WTC11 (cell line): ENCODE measurements at regions not wholly inside any gene's neighbourhood (a gene's known extent, or its start where the extent isn't known, plus 50 kb on each side); places are given as distances from the start of the nearest gene placed in this dataset.

Source experiments
- AR ChIP-seq: fragments of 250-450 bp; sonication (Bioruptor Pico); IDR thresholded peaks from 2 replicates; pipeline ENCODE4 v1.9.0; 2021; ENCODE audit warnings: mild to moderate bottlenecking
- CREB1 ChIP-seq: sonication (generic); formaldehyde crosslinking; IDR thresholded peaks from 2 replicates; pipeline ENCODE4 v1.8.0; 2023; ENCODE audit warnings: mild to moderate bottlenecking, missing genetic modification reagents
- CTCF ChIP-seq: fragments of 200-600 bp; IDR thresholded peaks from 2 replicates; pipeline ENCODE4 v1.8.0; 2022; ENCODE audit warnings: antibody characterized with exemption
- ESRRA ChIP-seq: sonication (generic); formaldehyde crosslinking; IDR thresholded peaks from 2 replicates; pipeline ENCODE4 v1.8.1; 2022; ENCODE audit warnings: mild to moderate bottlenecking, missing genetic modification reagents, borderline replicate concordance
- GRHL2 ChIP-seq: fragments of 250-450 bp; sonication (Bioruptor Pico); IDR thresholded peaks from 2 replicates; pipeline ENCODE4 v1.8.0; 2022; ENCODE audit warnings: mild to moderate bottlenecking, moderate library complexity; ENCODE audit not compliant: insufficient replicate concordance, severe bottlenecking
- JUN ChIP-seq: sonication (generic); formaldehyde crosslinking; IDR thresholded peaks from 2 replicates; pipeline ENCODE4 v1.8.0; 2023; ENCODE audit warnings: mild to moderate bottlenecking, missing genetic modification reagents
- NR1H2 ChIP-seq: sonication (generic); formaldehyde crosslinking; IDR thresholded peaks from 2 replicates; pipeline ENCODE4 v1.9.0; 2021; ENCODE audit warnings: mild to moderate bottlenecking, moderate library complexity, missing genetic modification reagents
- NR3C1 ChIP-seq: sonication (generic); formaldehyde crosslinking; conservative IDR thresholded peaks from 2 replicates; pipeline ENCODE4 v1.8.1; 2023; ENCODE audit warnings: low read depth, mild to moderate bottlenecking, missing genetic modification reagents
- USF1 ChIP-seq: sonication (generic); formaldehyde crosslinking; IDR thresholded peaks from 2 replicates; pipeline ENCODE4 v1.8.0; 2022; ENCODE audit warnings: mild to moderate bottlenecking, missing genetic modification reagents
- ZNF232 ChIP-seq: sonication (generic); formaldehyde crosslinking; IDR thresholded peaks from 2 replicates; pipeline ENCODE4 v1.8.0; 2022; ENCODE audit warnings: mild to moderate bottlenecking, missing genetic modification reagents
- ZNF281 ChIP-seq: sonication (generic); formaldehyde crosslinking; IDR thresholded peaks from 2 replicates; pipeline ENCODE4 v1.8.0; 2023; ENCODE audit warnings: mild to moderate bottlenecking, missing genetic modification reagents
- TF ChIP-seq, protein P1 (sequence below): sonication (generic); formaldehyde crosslinking; IDR thresholded peaks from 2 replicates; pipeline ENCODE4 v1.8.0; 2022; ENCODE audit warnings: mild to moderate bottlenecking, missing genetic modification reagents

DNA sequence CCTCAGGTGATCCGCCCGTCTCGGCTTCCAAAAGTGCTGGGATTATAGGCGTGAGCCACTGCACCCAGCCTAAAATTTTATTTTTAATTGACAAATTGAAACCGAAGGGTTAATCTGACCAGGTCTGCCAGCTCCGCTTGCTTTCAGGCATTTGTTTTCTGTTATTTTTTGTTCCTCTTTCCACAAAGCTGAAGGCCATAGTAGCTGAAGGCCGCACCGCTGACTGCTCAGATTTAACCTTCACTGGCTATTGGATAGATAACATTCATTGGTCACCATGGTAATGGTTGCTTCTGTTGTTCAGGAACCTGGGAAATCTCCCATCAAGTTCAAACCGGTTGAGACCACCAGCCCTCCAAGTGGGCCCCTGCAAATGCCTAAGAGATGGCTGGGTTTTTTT, 124.5 kb upstream of the USP29 start:
- TF ChIP-seq, protein P1, sequence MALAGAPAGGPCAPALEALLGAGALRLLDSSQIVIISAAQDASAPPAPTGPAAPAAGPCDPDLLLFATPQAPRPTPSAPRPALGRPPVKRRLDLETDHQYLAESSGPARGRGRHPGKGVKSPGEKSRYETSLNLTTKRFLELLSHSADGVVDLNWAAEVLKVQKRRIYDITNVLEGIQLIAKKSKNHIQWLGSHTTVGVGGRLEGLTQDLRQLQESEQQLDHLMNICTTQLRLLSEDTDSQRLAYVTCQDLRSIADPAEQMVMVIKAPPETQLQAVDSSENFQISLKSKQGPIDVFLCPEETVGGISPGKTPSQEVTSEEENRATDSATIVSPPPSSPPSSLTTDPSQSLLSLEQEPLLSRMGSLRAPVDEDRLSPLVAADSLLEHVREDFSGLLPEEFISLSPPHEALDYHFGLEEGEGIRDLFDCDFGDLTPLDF (CRISPR knock-in tag) = no peak
- TF ChIP-seq CTCF (no peak), AR (CRISPR knock-in tag) (no peak), ESRRA (CRISPR knock-in tag) (no peak), ZNF232 (CRISPR knock-in tag) (no peak), ZNF281 (CRISPR knock-in tag) (no peak), NR1H2 (no peak), GRHL2 (CRISPR knock-in tag) (no peak), CREB1 (no peak), JUN (CRISPR knock-in tag) (no peak), USF1 (CRISPR knock-in tag) (no peak), NR3C1 (CRISPR knock-in tag) (no peak)
